Liver (tissue), 3 donors: ENCODE measurements at regions not wholly inside any gene's neighbourhood (a gene's known extent, or its start where the extent isn't known, plus 50 kb on each side); places are given as distances from the start of the nearest gene placed in this dataset.

ENCODE experiments used
- CTCF ChIP-seq: fragments of 150-350 bp; IDR thresholded peaks from 2 replicates; pipeline ENCODE4 v1.5.1; 2017; ENCODE audit warnings: improper control_type of control experiment, low read depth, low read length; ENCODE audit not compliant: missing input control
- EGR1 ChIP-seq, 2 donors: IDR thresholded peaks; 2 replicates each; pipeline ENCODE4 v1.6.1; 2016 to 2018; ENCODE audit warnings: antibody characterized with exemption in 2 of 2, low read depth in 2 of 2
- FOXA1 ChIP-seq: IDR thresholded peaks from 2 replicates; pipeline ENCODE4 v1.6.1; 2016; ENCODE audit warnings: antibody characterized with exemption
- GABPA ChIP-seq, 2 donors: IDR thresholded peaks in 1 of 2; conservative IDR thresholded peaks in 1 of 2; 2 replicates each; pipeline ENCODE4 v1.6.1; 2016; ENCODE audit warnings: antibody characterized with exemption in 2 of 2, mild to moderate bottlenecking in 1 of 2, moderate library complexity in 1 of 2
- HNF4A ChIP-seq, 2 donors: conservative IDR thresholded peaks; 2 replicates each; pipeline ENCODE4 v1.6.1; 2016; ENCODE audit warnings: antibody characterized with exemption in 2 of 2, mild to moderate bottlenecking in 2 of 2
- JUND ChIP-seq, 2 donors: IDR thresholded peaks; 2 replicates each; pipeline ENCODE4 v1.6.1; 2016; ENCODE audit warnings: antibody characterized with exemption in 2 of 2
- MAX ChIP-seq: IDR thresholded peaks from 2 replicates; pipeline ENCODE4 v1.6.1; 2016; ENCODE audit warnings: antibody characterized with exemption
- RAD21 ChIP-seq, 2 donors: IDR thresholded peaks; 2 replicates each; pipeline ENCODE4 v1.6.1; 2016; ENCODE audit warnings: antibody characterized with exemption in 2 of 2, mild to moderate bottlenecking in 2 of 2
- REST ChIP-seq: IDR thresholded peaks from 2 replicates; pipeline ENCODE4 v1.6.1; 2016; ENCODE audit warnings: antibody characterized with exemption, mild to moderate bottlenecking
- RXRA ChIP-seq, 2 donors: IDR thresholded peaks; 2 replicates each; pipeline ENCODE4 v1.6.1; 2017 to 2018; ENCODE audit warnings: antibody characterized with exemption in 2 of 2, mild to moderate bottlenecking in 1 of 2
- SP1 ChIP-seq: IDR thresholded peaks from 2 replicates; pipeline ENCODE4 v1.6.1; 2018; ENCODE audit warnings: antibody characterized with exemption, mild to moderate bottlenecking
- TAF1 ChIP-seq: conservative IDR thresholded peaks from 2 replicates; pipeline ENCODE4 v1.6.1; 2016; ENCODE audit warnings: antibody characterized with exemption, mild to moderate bottlenecking
- YY1 ChIP-seq: IDR thresholded peaks from 2 replicates; pipeline ENCODE4 v1.6.1; 2016; ENCODE audit warnings: antibody characterized with exemption, mild to moderate bottlenecking
- ZBTB33 ChIP-seq: IDR thresholded peaks from 2 replicates; pipeline ENCODE4 v1.6.1; 2016; ENCODE audit warnings: antibody characterized with exemption
- donor health status: healthy.
- donor health status: healthy.

GRCh38 chr3:104687362-104687761 lies 679.3 kb upstream of the ALCAM start:
- TF ChIP-seq CTCF: no peak
- no peak for TF ChIP-seq TAF1
- no peak for TF ChIP-seq YY1
- TF ChIP-seq RXRA (IDR thresholded peaks at IDR 0.05): no peak
- no peak for TF ChIP-seq RAD21 (IDR thresholded peaks at IDR 0.05)
- TF ChIP-seq GABPA (IDR thresholded peaks at IDR 0.05 in 1 of 2, conservative IDR thresholded peaks at IDR 0.05 in 1 of 2): no peak
- TF ChIP-seq JUND (IDR thresholded peaks at IDR 0.05): no peak
- no peak for TF ChIP-seq SP1
- TF ChIP-seq REST: no peak
- no peak for TF ChIP-seq FOXA1
- no peak for TF ChIP-seq MAX
- TF ChIP-seq ZBTB33: no peak
- TF ChIP-seq EGR1 (IDR thresholded peaks at IDR 0.05; ENCODE audit: low read depth in 2 of 2): no peak
- TF ChIP-seq HNF4A (conservative IDR thresholded peaks at IDR 0.05): no peak
